ENCODE measurements at regions not wholly inside any gene's neighbourhood (a gene's known extent, or its start where the extent isn't known, plus 50 kb on each side); places are given as distances from the start of the nearest gene placed in this dataset.

- in situ Hi-C loops (cut with HindIII; ENCODE audit: low sequenced_read_pairs): no loop called here
- no peak overlapping the region for H3K4me3 ChIP-seq (ENCODE audit: low read depth, low read length)
- DNase-seq (ENCODE audit: low read depth): no peak
- TF ChIP-seq CTCF (IDR thresholded peaks at IDR 0.05; ENCODE audit: low read depth, low read length, missing control alignments): no peak
Measured at GRCh38 chr6:139523986-139524385, 149.5 kb upstream of the CITED2 start.

- H3K4me3 ChIP-seq (ENCODE audit: low read depth, low read length): no peak overlapping the region
- in situ Hi-C loops (cut with HindIII; ENCODE audit: low sequenced_read_pairs): no loop called here
- no peak for TF ChIP-seq CTCF (IDR thresholded peaks at IDR 0.05; ENCODE audit: low read depth, low read length, missing control alignments)
- peak; percentile 75 for DNase-seq (ENCODE audit: low read depth)
Measured at GRCh38 chr6:139522511-139523220, 148.2 kb upstream of the CITED2 start.

- no peak overlapping the region for H3K4me3 ChIP-seq (ENCODE audit: low read depth, low read length)
- no peak for DNase-seq (ENCODE audit: low read depth)
- TF ChIP-seq CTCF (IDR thresholded peaks at IDR 0.05; ENCODE audit: low read depth, low read length, missing control alignments): no peak
- in situ Hi-C loops (cut with HindIII; ENCODE audit: low sequenced_read_pairs): no loop called here
Measured at GRCh38 chr6:139521338-139521737, 146.9 kb upstream of the CITED2 start.

GRCh38 chr6:139520321-139520768 lies 145.9 kb upstream of the CITED2 start:
- TF ChIP-seq CTCF (IDR thresholded peaks at IDR 0.05; ENCODE audit: low read depth, low read length, missing control alignments): no peak
- in situ Hi-C loops (cut with HindIII; ENCODE audit: low sequenced_read_pairs): no loop called here
- no peak overlapping the region for H3K4me3 ChIP-seq (ENCODE audit: low read depth, low read length)
- no peak for DNase-seq (ENCODE audit: low read depth)

GRCh38 chr6:139519571-139520031 lies 145.2 kb upstream of the CITED2 start:
- in situ Hi-C loops (cut with HindIII; ENCODE audit: low sequenced_read_pairs): no loop called here
- DNase-seq (ENCODE audit: low read depth): no peak
- TF ChIP-seq CTCF (IDR thresholded peaks at IDR 0.05; ENCODE audit: low read depth, low read length, missing control alignments): no peak
- no peak overlapping the region for H3K4me3 ChIP-seq (ENCODE audit: low read depth, low read length)

DNA sequence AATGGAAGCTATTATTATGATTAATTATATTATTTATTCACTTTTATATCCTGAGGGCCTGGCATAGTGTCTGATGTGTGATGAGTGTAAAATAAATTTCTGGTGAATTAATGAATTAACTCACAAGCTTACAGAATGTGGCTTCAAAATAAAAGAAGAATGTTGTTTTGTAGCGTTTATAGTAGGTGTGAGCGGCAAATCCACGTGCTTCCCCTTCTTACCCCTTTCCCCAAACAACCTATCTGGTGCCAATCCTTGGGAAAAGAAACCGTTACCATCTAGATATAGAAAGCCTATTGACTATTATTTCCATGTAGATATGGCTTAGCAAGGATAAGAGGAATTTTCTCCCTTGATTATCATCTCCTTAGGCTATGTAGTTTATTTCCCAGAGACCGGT lies 144.6 kb upstream of the CITED2 start:
- H3K4me3 ChIP-seq (ENCODE audit: low read depth, low read length): no peak overlapping the region
- no peak for TF ChIP-seq CTCF (IDR thresholded peaks at IDR 0.05; ENCODE audit: low read depth, low read length, missing control alignments)
- in situ Hi-C loops (cut with HindIII; ENCODE audit: low sequenced_read_pairs): no loop called here
- no peak for DNase-seq (ENCODE audit: low read depth)
